GM12891 (cell line): ENCODE measurements at regions not wholly inside any gene's neighbourhood (a gene's known extent, or its start where the extent isn't known, plus 50 kb on each side); places are given as distances from the start of the nearest gene placed in this dataset.

Source experiments
- DNase-seq: peaks from one replicate; pipeline ENCODE4 v3.0.0; 2011; ENCODE audit warnings: low spot score; ENCODE audit not compliant: insufficient read length
- FAIRE-seq: peaks from 2 replicates; lab custom pipeline; 2011; peaks lifted over from hg19 to GRCh38; lab: Jason Lieb, UNC
- PAX5 ChIP-seq: IDR thresholded peaks from 2 replicates; pipeline ENCODE4 v1.6.1; 2011; ENCODE audit warnings: low read length, moderate library complexity, mild to moderate bottlenecking; ENCODE audit not compliant: insufficient read depth, severe bottlenecking
- POLR2A ChIP-seq: IDR thresholded peaks from 2 replicates; pipeline ENCODE4 v1.6.1; 2011; ENCODE audit warnings: low read depth, low read length, control low read depth
- POLR2AphosphoS5 ChIP-seq: IDR thresholded peaks from 2 replicates; pipeline ENCODE4 v1.6.1; 2011; ENCODE audit warnings: low read depth, low read length, control low read depth
- POU2F2 ChIP-seq: IDR thresholded peaks from 2 replicates; pipeline ENCODE4 v1.6.1; 2011; ENCODE audit warnings: low read depth, mild to moderate bottlenecking, control low read depth, low read length, moderate library complexity
- SPI1 ChIP-seq: IDR thresholded peaks from 2 replicates; pipeline ENCODE4 v1.6.1; 2011; ENCODE audit warnings: low read depth, low read length, control low read depth
- TAF1 ChIP-seq: IDR thresholded peaks from 2 replicates; pipeline ENCODE4 v1.6.1; 2011; ENCODE audit warnings: low read depth, low read length, control low read depth

DNA sequence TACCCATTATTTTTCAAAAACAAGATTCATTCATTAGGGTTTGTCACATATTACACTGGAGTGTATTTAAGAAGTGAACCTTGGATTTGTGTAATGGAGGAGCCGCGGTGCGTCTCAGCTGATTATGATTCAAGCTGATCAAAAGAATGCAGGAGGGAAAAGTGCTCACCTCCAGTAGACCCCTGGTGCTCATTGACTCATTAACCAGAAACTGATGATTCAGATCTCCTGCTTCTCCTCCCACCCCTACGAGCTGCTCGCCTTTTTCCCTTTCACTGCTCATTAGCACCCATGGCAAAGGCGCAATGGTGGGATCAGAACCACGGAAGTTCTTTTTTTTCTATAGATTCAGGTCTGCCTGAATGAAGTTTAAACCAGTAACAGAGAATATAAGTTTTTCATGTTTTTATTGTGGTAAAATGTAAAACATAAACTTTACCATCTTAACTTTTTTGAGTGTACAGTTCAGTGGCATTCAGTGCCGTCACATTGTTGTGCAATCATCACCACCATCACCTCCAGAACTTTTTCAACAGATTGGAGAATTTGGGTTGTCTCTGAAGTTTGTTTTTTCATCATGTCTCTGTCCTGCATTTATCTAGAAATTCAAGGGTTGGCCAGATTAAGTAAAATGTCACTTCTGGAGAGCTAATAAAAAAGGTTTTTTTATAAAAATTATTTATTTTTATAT is 101.6 kb downstream of the LINC00237 start:
- FAIRE-seq (no peak), DNase-seq (no peak)
- TF ChIP-seq SPI1 (no peak), POU2F2 (no peak), PAX5 (no peak), POLR2A (no peak), POLR2AphosphoS5 (no peak), TAF1 (no peak)

DNA sequence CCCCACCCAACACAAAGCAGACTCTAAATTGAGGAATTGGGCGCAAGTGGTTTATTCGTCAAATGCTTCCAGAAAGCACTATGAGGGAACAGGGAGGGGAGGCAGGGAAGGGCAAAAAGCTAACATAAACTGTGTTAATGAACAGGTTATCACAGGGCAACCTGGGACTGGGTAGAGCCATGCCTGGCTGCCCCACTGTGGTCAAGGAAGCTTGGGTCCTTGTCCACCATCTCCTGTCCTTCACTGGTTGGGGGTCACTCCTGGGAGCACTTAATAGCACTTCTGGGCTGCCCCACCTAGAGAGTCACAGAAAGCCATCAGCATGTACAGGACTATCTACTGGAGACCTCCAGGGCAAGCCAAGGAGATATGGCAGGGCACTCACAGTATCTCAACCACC is 102.3 kb downstream of the LINC00237 start:
- FAIRE-seq (no peak), DNase-seq (no peak)
- TF ChIP-seq SPI1 (no peak), PAX5 (no peak), POLR2A (no peak), POU2F2 (no peak), TAF1 (no peak), POLR2AphosphoS5 (no peak)

DNA sequence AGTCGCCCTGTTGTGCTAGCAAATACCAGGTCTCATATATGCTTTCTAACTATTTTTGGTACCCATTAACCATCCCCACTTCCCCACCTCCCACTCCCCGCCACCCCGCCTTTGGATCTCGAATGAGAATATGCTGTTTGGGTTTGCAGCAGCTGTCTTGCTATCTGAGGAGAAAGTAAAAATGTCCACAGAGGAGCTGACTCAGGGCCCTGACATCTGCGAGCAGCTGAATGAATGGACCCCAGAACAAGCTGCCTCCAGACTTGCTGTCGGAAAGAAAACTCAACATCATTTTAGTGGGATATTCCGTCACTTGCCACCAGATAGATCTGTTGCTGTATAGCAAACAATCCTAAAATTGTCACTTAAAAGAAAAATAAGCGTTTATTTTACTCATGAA is 103.7 kb downstream of the LINC00237 start:
- no peak for TF ChIP-seq POLR2A
- no peak for TF ChIP-seq POU2F2
- no peak for TF ChIP-seq TAF1
- FAIRE-seq (no peak), DNase-seq (no peak)

- no peak for FAIRE-seq
- TF ChIP-seq POLR2A (no peak), SPI1 (no peak), POU2F2 (no peak), POLR2AphosphoS5 (no peak), TAF1 (no peak), PAX5 (no peak)
- no peak for DNase-seq
Measured at GRCh38 chr20:20993372-20993771, 112.8 kb downstream of the LINC00237 start.

GRCh38 chr20:20992686-20993360 is 113.3 kb downstream of the LINC00237 start:
- no peak for FAIRE-seq
- TF ChIP-seq PAX5 (no peak), POLR2A (no peak), SPI1 (no peak), POLR2AphosphoS5 (no peak), TAF1 (no peak), POU2F2 (no peak)
- no peak for DNase-seq

- no peak for DNase-seq
- no peak for FAIRE-seq
- TF ChIP-seq PAX5 = no peak
- no peak for TF ChIP-seq POLR2AphosphoS5
- no peak for TF ChIP-seq SPI1
- no peak for TF ChIP-seq POLR2A
- TF ChIP-seq TAF1 = no peak
- no peak for TF ChIP-seq POU2F2
Measured at GRCh38 chr20:20992277-20992676, 113.9 kb downstream of the LINC00237 start.

DNA sequence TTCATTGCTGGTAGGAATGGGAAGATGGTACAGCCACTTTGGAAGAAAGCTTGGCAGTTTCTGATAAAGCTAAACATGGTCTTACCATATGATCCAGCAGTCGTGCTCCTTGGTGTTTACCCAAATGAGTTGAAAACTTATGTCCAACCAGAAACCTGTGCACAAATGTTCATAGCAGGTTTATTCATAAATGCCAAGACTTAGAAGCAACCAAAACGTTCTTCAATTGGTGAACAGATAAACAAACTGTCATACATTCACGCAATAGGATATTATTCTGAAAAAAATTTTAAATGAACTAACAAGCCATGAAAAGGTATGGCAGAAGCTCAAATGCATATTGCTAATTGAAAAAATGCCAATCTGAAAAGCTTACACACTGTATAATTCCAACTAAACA is 117.1 kb downstream of the LINC00237 start:
- no peak for FAIRE-seq
- TF ChIP-seq POU2F2 (no peak), POLR2AphosphoS5 (no peak), PAX5 (no peak), TAF1 (no peak), POLR2A (no peak), SPI1 (no peak)
- no peak for DNase-seq

DNA sequence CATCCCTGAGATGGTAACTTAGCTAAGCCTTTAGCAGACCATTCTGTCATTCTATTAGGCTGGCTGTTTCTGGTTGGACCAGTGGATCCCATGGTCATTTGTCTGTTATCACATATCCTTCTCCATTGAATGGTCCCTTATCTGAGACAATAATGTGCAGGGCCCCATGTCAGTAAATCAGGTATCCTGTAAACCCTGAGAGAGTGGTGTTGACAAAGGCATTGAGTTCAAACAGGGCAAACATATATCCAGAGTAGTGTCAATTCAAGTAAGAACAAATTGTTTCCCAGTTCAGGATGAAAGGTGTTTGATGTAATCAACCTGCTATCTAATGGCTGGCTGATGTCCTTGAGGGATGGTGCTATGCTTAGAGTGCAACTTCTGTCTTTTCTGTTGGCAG is 126.2 kb downstream of the LINC00237 start:
- FAIRE-seq (no peak), DNase-seq (no peak)
- TF ChIP-seq PAX5 (no peak), POLR2AphosphoS5 (no peak)

- FAIRE-seq (no peak), DNase-seq (no peak)
- TF ChIP-seq POLR2AphosphoS5 (no peak), POLR2A (no peak), TAF1 (no peak), SPI1 (no peak), PAX5 (no peak), POU2F2 (no peak)
Measured at GRCh38 chr20:20977786-20978185, 128.4 kb downstream of the LINC00237 start.

DNA sequence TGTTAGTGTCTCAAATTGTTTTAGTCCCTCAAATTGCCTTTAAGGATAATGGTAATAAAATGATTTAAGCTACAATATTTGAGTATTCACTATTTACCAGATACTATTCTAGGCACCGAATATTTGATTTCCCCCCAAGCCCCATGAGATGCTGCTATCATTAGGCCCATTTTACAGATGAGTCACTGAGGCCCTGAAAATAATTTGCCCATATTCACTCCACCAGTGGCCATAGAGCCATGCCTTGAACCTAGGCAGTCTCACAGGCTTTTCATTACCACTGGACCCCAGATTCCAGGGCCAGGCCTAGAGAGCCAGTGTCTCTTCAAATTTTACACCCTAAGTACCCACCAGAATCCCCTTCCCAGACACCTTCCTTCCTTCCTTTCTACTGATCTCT is 133.7 kb downstream of the LINC00237 start:
- DNase-seq (no peak), FAIRE-seq (no peak)

GRCh38 chr20:20971810-20972209 is 134.3 kb downstream of the LINC00237 start:
- FAIRE-seq (no peak), DNase-seq (no peak)
- TF ChIP-seq SPI1 (no peak), PAX5 (no peak)

More for the DNA sequence above, 133.7 kb downstream of the LINC00237 start:
- TF ChIP-seq SPI1 (no peak), POLR2AphosphoS5 (no peak)

DNA sequence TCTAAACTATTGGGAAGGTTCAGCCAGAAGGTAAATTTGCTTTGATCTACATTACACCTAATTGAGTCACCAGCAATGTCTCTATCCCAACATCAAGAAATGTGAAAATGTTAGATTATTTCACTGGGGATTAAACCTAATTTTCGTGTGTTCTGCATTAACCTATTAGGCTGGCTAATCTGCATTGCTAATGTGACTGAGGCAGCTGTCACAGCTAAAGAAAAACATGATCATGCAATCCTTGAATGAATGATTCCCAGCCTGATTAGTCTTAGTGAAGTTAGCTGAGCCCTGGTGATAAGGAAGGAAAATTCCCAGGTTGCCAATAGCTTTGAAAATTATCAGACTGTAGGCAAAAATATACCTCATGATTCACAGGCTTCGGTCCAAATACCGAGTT is 135.3 kb downstream of the LINC00237 start:
- no peak for DNase-seq
- FAIRE-seq = no peak
- TF ChIP-seq PAX5 = no peak
- TF ChIP-seq POU2F2 = no peak
- TF ChIP-seq POLR2A = no peak
- TF ChIP-seq POLR2AphosphoS5 = no peak
- TF ChIP-seq TAF1 = no peak
- no peak for TF ChIP-seq SPI1
